HG03469 (cell line): ENCODE measurements at regions not wholly inside any gene's neighbourhood (a gene's known extent, or its start where the extent isn't known, plus 50 kb on each side); places are given as distances from the start of the nearest gene placed in this dataset.
"Not testable (repeated sequence)": the region's sequence is repeated elsewhere in the genome, so short reads cannot be mapped to it uniquely, and the experiment has no call there.

Experiments
- ATAC-seq: cut with Tn5 transposase; IDR thresholded peaks from one replicate; pipeline ENCODE4 v1.9.1; 2021; ENCODE audit warnings: mild to moderate bottlenecking, moderate library complexity, moderate number of reproducible peaks; ENCODE audit not compliant: unreplicated experiment

DNA sequence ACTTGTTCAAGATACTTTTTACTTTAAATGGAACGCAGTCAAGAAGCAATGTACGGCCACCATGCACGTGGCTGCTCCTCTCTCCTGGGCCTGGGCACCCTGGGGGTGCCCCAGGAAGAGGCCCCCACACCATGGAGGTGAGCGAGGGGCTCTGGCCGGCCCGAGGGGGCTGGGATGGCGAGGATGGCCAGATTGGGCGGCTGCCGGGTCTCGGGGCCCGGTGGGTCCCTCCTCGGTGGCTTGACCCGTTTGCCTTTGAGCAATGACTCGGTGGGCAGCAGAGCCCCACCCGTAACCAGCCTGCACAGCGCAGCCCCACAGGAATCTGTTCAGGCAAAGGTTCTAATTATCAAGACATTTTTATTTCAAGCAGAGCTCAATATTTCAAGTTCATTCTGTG, 167.4 kb downstream of the BRD1 start:
- no peak for ATAC-seq

DNA sequence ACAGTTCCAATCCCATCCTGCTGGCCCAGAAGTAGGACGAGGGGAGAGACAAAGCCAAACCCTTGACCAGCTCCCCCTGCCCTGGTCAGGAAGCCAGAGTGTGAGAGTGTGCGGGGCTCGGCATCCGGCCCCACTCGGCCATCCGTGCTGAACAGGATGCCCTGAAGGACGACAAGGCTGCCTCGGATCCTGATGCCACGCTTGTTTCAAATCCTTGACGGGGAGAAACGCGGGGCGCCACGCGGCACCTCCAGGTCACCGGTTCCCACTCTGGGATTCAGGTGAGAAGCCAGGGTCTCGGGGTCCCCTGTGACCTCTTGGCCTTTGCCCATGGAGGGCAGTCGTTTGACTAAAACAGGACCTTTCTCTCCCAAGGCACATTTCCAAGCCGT, 167.8 kb downstream of the BRD1 start:
- ATAC-seq: no peak

DNA sequence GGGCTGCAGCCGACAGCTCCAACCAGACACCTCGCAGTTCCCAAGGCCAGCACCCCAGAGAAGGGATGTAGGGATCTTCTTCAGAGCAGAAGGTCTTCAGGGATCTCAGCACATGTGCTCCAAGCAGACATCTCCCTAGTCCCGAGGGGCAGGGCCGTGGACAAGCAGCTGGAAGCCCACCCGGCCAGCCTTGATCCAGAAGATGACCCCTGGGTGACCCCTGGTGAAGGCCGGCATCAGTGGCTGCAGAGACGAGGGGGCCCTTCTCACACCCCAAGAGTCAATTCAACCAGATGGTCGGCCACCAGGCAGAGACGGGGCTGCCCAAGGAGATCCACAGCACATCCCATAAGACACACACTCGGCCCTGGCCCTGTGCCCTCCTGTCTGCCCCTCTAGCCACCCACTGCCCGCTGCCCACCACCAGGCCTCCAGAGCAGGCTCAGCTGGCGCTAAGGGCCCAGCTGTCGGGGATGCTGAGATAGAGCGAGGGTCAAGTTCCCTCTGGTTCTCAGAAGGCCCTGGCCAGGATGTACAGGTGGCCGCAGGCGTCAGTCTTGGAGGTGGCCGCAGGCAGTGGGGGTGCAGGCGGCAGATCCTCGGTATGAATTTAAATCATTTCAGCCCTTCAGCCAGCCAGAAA, 168.3 kb downstream of the BRD1 start:
- ATAC-seq: no peak

DNA sequence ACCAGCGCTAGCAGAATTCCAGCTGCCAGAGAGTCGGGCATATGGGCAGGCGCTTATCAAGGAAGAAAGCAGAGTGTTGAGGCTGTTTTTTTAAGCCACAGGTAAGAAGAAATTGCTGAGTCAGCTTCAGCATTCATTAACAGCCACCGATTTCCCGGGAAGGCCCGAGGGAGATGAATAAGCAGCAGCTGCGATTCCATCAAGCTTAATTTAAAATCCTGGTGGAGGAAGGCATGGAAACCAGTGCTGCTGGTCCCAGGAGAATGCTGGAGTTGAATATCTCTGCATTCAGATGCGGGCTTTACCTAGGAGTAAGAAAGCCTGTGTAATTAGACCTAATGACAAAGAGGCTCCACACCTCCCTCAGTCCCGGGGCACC, 168.8 kb downstream of the BRD1 start:
- ATAC-seq: no peak

DNA sequence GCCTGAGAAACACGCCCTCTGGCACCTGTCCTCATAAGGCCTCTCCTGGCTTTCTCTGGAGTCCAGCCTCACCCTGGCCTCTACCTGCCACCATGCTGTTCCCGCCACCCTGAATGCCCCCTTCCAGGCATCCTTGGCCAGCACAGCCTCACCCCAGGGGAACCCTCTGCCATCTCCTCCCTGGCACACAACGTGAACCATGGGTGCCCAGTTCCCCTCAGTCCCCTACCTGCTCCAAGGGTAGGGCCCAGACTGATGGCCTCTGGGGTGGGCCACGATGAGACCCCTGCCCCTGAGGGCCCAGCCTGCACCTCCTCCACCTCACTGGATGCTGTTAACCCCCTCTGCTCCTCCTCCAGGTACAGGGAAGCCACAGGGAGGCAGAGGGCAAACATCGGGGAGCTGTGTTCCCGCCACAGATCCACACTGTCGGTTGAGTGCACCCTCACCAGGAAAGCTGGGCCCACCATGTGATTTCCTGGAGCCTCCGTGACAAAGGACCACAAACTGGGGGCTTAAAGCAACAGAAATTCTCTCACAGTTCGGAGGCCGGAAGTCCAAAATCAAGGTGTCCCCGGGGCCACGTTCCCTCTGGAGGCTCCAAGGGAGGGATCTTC, 169.6 kb downstream of the BRD1 start:
- ATAC-seq: no peak

DNA sequence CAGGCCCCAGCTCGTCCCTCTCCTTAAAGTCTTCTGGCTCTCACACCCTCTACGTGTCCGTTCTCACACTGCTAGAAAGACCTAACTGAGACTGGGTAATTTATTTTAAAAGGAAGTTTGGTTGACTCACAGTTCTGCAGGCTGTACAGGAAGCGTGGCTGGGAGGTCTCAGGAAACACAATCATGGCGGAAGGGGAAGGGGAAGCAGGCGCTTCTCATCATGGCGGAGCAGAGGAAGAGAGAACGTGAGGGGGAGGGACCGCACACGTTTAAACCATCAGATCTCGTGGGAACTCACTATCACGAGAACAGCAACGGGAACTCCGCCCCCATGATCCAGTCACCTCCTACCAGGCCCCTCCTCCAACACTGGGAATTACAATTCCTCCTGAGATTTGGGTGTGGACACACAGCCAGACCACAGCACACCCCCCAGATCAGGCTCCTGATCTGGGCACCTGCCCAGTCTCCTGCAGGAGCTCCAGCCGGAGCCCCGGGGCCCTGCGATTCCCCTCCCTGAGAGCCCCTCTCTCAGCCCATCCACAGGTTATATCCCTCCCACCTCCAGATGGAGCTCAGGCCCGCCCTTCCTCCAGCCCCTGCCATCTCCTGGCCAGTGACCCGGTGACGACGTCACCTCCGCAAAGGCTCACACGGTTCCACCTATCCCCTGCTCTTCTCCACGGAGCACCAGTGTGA, 170.2 kb downstream of the BRD1 start:
- no peak for ATAC-seq

DNA sequence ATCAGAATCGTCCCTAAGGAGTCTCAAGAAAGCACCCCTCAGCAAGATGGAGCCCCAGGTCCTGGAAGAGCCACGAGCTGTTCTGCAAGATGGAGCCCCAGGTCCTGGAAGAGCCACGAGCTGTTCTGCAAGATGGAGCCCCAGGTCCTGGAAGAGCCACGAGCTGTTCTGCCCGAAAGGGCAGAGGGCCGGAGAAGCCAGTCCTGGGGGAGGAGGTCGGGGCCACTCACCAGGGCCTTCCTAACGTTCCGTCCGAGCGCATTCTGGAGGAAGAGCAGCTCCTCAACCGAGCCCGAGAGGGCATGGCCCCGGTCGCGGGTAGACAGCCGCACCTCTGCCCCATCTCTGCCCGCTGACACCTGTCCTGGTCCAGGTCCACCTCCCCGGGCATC, 170.8 kb downstream of the BRD1 start:
- not testable (repeated sequence) for ATAC-seq

DNA sequence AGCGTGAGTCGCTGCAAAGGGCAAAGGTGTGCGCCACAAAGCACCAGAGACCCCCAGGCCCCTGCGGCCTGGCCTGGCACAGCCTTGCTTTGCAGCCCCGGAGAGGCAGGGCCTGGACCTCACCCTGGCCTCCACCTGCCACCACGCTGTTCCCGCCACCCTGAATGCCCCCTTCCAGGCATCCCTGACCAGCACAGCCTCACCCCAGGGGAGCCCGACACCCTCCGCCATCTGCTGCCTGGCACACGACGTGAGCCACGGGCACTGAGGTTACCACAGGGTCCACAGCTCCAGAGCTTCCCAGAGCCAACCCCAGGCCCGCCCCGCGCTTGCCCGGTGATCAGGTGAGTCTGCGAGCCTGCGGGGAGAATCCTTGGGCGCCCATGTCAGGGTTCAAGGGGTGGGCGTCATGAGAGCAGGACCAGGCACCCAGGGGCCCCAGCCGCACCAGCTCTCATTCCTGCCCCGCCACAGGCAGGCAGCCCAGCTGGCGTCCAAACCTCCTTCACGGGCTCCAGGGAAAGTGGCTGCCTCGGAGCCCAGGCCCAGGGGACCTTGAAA, 171.3 kb downstream of the BRD1 start:
- no peak for ATAC-seq

DNA sequence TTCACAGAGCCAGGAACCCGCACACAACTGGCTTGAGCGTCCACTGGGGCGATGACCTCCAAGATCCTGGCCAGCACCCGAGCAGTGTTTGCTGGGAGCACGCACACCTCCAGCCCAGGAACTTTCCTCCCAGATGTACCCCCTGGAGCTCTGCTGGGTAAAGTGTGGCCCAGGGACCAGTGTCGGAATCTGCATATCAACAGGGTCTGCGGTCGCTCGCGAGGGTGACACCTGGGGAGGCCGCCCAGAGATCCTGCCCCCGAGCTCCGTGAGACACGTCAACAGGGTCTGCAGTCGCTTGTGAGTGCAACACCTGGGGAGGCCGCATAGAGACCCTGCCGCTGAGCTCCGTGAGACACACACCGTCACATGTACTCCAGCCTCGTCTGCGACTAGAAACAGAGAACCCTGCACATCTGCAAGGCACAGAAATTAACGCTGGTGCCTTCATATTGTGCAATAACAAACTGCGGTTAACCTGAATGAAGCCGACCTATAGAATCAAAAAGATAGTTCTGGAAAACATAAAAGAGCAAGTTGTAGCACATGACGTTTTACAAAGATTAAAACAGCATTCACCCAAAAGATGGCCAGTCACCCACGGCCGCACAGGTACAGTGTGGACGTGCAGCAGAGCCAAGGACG, 172.4 kb downstream of the BRD1 start:
- ATAC-seq: no peak

DNA sequence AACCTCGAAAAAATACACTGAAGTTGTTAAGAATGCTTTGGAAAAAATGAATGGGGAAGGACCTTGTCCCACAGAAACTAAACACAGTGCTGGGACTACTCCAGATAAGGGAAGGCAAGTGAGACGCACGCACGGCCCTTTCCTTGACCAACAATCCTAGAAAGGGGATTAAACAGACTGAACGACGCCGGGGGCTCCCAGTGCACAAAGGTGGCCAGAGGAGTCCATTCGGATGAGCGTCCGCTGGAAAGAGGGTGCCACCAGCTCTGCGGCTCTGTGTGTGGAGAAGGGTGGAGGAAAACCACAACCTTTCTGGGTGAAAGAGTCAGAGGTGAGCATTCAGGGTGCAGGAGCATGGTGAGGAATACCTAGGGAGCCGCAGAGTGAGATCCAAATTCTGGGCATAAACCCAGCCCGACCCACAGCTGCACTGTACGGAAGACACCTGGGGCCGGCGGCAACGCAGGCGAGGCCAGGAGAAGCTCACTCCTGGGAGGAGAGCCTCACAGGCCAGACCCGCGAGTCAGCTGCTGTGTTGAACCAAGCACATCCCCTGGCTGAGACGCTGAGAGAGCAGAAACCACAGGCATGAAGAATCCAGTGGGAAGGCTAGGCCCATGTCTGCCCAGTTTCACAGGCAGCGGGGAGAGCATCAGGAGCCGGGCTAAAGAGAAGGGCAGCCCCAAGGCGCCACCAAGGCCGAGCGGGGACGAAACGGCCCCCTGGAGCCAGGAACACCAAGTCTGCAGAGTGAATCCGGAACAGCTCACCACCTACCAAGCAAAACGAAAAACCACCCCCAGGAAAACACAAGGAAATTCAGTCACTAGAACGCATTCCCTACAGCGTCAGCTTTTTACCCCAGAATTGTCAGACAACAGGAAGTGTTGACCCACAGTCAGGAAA, 177.1 kb downstream of the BRD1 start:
- ATAC-seq: no peak

DNA sequence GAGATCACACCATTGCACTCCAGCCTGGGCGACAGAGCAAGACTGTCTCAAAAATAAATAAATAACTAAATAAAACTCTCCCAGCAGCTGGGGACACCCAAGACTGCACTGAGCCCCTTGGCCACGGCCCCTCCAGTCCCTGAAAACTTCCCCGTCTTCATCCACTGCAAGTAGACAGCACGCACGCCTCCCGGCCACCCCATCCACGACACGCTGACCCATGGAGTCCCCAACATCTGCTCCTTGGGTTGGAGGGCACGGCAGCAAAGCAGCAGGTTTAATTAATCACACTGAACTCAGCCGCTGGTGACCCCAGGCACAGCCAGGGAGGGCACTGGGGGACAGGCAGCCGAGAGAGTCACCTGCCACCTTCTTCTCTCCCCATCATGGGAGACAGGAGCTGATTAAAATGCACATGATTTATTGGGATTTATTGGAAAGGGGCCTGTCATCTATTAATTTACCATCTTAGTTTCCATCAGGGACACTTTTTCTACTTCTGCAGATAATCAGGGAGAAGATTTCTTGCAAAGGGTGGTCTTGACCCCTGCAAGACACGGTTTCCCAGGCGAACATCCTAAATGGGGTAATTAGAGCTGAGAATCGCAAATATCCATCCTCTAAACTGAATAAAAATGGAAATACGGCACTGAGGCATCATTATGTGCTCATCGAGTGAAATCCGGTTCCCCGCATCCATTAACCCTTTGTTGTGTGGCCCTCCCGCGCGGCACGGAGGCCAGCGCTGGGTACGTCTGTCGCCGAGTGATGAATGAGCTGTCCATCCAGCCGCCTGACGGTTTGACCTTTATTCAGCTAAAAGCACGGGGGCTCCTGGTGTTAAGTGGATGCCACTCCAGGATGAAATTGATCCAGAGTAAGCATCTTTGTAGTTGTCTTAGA, 178.3 kb downstream of the BRD1 start:
- ATAC-seq: no peak

DNA sequence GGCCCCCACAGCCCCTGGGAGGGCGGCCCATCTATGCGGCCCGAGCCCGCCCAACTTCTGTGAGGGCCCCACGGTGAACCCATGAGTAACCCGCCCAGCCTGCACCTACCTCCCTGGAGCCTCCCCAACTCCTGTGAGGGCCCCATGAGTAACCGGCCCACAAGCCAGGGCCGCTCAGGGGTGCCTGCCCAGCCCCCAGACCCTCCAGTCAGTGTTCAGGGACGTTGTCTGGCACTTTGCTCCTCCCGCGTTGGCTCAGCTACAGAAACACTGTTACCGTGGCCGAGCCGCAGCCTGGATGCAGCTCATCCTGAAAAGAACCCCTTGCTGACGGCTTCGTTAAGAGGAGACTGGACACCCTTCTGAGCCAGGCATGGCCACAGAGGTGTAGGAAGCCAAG, 179.6 kb downstream of the BRD1 start:
- no peak for ATAC-seq

DNA sequence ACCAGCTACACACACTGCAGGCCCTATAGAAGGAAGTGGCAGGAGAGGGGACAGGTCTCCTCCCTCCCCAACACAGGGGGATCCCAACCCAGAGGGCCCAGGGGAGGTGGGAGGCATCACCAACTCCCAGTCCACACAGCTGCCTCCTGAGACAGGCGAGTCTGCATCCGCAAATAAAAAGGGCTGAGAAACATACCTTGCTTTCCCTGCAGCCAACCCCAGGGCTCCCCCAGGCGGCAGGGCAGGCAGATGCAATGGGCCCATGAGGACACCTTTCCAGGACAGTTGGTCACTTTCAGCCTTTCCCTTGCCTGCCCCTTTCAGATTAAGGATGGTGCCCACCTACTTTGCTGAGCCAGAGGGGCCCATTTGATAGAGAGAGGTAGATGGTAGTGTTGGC, 180.0 kb downstream of the BRD1 start:
- ATAC-seq: no peak

DNA sequence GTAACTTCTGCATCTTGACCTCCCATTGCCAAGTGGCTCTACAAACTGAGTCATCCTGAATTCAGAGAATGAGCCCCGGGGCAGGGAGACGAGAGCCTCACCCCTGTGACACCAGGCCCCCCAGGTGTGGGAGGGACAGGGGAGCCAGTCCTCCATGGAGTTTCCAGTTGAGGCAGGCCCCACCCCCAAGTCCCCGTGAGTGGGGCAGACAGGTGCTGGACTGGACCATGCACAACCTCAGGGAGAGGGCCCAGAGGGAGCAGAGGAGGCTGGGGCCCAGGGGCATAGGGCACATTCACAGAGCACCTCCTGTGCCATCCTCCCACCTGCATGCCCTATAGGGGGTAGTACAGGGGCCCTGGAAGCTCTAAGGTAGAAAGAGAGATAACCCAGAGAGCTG, 180.8 kb downstream of the BRD1 start:
- no peak for ATAC-seq

DNA sequence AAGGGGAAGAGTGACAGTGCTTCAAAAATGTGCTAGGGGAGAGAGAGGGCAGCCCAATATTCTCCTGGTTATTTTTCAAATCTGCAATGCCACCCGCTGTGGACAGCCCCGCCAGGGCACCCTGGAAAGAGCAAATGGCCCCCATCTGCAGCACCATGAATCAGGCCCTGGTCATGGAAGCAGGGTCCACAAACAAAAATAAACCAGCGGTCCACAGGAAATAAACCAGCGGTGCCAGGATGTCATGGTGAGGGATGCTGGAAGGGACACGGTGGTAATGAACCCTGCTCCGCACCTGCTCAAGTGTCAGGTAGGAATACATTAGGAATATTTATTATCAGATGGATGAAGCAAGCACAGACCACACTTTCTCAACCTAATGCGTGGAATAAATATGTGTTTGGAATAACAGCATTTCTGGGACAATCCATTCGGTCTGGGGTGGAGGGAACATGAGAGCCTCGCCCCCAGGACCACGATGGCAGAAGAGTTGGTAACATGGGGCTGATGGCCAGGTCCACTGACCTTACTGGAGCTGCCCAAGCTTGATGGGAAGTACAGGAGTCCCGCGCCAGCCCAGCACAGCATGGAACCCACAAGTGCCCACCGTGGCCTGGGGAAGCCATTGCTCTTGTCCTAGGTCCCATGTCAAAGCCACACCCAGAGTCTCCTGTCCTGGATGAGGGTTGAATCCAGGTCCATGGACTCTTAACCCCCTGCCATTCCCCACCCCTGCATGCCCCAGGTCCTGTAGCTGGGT, 181.7 kb downstream of the BRD1 start:
- no peak for ATAC-seq

DNA sequence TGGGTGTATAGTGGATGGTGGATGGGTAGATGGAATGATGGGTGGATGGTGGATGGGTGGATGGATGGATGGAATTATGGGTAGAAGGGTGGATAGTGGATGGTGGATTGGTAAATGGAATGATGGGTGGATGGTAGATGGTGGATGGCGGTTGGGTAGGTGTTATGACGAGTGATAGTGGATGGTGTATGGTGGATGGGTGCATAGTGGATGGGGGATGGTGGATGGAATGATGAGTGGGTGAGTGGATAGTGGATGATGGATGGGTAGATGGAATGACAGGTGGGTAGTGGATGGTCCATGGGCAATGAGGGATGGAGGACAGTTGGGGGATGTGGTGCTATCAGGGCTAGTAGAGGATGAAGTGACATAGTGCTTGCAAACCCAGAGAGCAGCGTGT, 182.4 kb downstream of the BRD1 start:
- no peak for ATAC-seq

DNA sequence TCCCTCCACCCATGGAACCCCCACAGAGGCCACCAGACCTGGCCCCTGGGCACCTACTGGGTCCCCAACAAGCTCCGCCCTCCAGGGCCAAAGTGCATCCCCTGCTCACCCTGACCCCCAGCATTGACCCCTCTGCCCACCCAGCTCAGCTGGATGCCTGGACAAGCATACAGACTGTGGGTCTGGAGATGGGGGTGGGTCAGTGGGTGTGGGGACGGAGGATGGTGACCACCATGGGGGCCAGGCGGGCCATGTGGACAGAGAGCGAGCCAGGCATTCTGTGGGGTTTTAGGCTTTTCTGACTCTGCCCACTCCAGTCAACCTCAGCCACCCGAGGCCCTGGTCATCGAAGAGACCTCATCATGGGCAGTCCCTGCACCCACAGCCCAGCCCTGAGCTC, 183.7 kb downstream of the BRD1 start:
- ATAC-seq: no peak

DNA sequence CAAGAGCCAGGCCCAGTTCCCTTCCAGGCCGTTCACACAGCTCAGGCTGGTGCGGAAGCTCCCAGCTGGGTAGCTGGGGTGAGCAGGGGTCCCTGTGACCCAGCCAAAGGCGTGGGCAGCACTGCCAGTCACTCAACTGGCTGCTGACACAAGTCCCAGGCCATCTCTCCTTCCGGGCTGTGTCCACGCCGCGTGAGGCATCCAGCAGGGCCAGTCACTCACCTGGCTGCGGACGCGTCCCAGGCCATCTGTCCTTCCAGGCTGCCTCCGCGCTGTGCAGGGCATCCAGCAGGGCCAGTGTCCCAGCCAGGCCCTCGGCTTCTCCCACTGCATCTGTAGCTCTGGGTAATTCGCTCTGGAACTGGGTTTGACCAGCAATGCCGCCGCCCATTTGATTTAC, 184.2 kb downstream of the BRD1 start:
- no peak for ATAC-seq

DNA sequence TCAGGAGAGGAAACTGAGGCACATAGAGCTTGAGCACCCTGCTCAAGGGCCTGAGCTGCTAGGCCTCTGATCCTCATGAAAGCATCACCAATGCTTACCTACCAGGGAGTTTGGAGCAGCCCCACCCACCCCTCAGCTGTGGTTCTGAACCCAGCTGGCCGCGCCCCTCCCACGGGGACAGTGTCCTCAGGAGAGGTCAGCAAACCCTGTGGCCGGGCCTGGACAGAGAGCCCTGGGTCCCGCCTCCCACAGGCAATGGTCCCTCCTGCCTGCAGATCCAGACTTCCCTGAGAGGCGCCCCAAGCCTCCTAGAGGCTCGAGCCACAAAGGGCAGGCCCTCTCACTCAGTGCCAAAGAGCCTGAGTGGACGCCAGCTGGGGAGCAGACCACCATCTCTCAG, 184.9 kb downstream of the BRD1 start:
- ATAC-seq: no peak
